Esophagus mucosa (tissue), 1 donor: ENCODE measurements at regions not wholly inside any gene's neighbourhood (a gene's known extent, or its start where the extent isn't known, plus 50 kb on each side); places are given as distances from the start of the nearest gene placed in this dataset.
"Not testable (repeated sequence)": the region's sequence is repeated elsewhere in the genome, so short reads cannot be mapped to it uniquely, and the experiment has no call there.

Experiments
- ATAC-seq: fragments of 200-7000 bp; cut with Tn5 transposase; one replicate; pipeline ENCODE4 v1.9.1; 2020
- donor health status: DM: yes; HTN: yes; CAD: no.

- no peak for ATAC-seq
These were observed 274.9 kb upstream of the DNAJC19 start for GRCh38 chr3:181264486-181264885.

DNA sequence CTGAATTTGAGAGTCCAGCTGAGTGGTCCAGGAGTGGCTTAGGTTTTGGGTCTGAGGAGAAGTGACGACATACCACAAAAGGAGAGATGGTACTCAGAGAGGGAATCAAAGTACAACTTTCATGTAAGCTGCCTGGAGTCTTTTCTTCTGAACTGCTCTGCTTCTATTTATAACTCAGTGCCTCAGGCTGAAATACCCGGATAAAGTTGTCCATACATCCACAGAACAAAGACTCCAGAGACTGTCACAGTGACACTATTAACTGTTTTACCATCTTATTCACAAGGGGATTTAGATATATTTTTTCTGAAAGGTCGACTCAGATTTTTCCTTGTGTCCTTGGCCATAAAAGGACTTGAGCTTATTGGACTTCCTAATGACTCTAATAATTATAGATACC is 264.3 kb upstream of the DNAJC19 start:
- ATAC-seq = no peak

GRCh38 chr3:181252631-181253030 is 263.1 kb upstream of the DNAJC19 start:
- no peak for ATAC-seq

DNA sequence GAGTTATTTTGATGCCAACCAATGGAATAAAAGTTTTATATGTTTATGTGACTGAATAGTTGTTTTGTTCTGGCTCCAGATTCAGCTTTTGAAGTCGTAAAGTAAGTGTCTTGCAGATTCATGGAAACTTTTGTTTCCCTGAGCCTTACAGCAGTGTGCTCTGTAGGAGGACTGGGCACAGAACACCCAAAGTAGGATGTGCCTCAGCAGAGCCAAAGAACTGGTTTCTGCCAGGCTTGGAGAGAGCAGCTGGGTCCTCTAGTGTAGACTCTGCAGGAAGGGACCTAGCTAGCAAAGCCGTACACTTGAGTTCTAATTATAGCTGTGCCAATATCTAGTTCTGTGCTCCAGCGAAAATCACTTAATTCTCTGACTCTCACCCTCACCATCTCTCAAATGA is 261.2 kb upstream of the DNAJC19 start:
- ATAC-seq = no peak

DNA sequence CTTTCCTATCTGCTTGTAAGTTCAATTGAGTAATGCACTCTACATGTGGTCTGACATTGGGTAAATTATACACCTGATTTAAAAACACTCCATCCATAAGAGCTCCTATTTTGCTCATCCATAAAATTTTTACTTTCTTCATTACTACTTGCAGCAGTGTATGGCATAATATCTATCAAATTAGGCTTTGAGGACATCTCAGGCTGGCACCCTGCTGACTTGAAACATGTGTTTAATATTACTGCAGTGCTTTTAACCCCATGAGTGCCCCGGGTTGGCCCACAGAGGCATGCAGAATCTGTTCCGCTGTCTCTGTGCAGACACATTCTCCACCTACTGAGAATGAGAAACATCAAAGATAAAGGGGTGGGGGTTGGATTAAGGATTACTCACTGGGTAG is 249.9 kb upstream of the DNAJC19 start:
- ATAC-seq = no peak

GRCh38 chr3:181230258-181230657 is 240.7 kb upstream of the DNAJC19 start:
- ATAC-seq = no peak

GRCh38 chr3:181213347-181213746 is 223.8 kb upstream of the DNAJC19 start:
- ATAC-seq = no peak

DNA sequence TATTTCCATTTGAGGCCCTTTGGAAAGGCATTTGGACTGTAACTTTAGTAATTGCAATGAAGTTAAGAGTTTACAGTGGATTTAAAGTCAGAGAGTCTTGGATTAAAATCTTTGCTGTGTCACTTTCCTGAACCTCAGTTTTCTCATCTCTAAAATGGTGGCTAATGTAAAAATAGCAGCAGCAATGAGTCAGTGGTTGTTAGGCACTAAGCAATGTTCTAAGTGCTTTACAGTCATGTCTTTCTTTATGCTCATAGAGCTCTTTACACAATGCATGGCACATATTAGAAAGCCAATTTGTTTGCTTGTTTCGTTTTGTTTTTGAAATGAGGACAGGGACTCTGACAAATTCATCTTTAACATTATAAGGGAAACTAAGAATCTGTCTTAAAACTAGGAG is 222.7 kb upstream of the DNAJC19 start:
- ATAC-seq = peak; percentile 61

DNA sequence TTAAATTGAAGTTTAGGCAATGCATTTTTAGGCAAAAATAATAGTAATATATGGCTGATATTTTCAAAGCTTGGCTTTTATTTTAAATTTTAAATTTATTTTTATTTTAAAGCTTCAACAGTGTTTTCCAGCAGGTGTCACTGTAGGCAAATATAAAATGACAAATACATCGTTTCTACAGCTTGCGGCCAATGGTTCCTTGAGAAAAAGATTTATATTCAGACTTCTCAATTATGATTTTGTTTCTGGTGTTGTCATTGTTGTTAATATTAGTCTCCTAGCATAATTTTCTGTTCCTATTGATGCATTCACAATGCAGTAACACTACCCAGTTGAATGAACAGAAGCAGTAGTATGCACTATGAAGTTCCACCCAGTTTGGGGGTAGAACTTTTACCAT is 220.7 kb upstream of the DNAJC19 start:
- no peak for ATAC-seq

DNA sequence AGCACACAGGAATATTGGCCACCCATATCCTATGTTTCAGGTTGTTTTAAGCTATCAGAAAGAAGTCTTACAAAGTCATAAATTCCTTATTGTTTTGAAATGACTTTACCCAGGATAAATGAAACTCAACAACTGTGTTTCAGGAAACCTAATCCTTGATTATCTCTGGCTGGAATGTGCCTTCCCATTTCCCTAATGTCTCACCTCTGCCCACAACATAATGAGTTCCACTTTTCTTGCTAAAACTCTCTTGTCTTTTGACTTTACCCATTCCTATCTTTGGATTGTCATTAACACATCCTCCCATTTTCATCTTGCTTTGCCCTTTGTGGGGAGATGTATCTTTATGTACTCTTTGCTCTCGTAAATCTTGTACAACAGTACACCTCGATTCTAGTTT is 200.0 kb upstream of the DNAJC19 start:
- ATAC-seq = no peak

GRCh38 chr3:181183764-181184163 is 194.2 kb upstream of the DNAJC19 start:
- ATAC-seq = no peak

DNA sequence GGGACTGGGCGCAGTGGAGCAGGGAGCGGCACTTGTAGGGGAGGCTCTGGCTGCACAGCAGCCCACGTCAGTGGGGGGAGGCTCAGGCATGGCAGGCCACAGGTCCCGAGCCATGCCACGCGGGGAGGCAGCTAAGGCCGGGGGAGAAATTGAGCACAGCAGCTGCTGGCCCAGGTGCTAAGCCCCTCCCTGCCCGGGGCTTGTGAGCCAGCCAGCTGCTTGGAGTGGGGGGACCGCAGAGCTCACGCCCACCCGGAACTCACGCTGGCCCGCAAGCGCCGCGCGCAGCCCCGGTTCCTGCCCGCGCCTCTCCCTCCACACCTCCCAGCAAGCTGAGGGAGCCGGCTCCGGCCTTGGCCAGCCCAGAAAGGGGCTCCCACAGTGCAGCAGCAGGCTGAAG is 193.5 kb upstream of the DNAJC19 start:
- ATAC-seq = not testable (repeated sequence)

GRCh38 chr3:181178991-181179390 is 189.5 kb upstream of the DNAJC19 start:
- no peak for ATAC-seq

- ATAC-seq = no peak
These were observed 187.1 kb upstream of the DNAJC19 start for GRCh38 chr3:181176601-181177000.

DNA sequence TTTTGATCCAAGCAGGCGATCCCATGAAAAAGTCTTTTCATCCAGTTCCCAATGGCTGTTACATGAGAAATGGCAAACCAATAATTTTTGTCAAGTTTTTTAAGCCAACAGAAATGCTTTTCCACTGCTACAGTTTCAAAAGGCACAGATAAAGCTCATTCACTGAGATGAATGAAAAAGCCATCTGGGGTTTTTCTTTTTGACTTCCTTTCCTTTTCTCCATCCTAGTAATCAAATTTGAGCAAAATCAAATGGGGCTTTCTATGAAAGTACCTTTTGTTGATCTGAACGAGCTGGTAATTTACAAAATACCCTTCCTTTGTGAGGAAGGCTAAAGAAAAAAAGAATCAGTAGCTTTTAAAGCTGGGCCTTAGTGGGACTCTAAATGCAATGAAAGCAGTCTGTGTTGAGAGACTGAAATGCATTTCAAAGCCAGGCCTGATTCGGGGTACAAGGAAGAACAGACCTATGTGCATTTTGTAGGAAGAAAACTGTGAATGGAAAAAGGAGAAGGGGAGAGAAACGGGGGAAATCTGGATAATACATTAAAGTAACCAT is 185.2 kb upstream of the DNAJC19 start:
- ATAC-seq = no peak

DNA sequence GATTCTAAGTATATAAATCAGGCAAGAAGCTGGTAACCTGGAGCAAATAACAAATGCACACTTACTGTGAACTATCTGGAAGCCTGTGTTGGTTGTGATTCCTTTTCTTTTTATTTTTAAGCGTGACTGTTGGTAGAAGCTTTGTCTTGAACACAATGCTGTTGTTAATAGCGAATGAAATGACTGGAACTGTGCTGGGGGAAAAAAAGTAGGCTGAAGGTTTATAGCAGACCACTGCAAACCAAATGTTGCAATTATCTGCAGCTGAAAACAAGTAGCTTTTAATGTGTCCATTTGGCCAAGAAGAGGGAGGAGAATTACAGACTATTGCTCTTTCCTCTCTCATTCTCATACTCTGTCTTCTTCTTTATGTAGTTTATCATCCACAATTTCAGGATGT is 184.5 kb upstream of the DNAJC19 start:
- no peak for ATAC-seq

DNA sequence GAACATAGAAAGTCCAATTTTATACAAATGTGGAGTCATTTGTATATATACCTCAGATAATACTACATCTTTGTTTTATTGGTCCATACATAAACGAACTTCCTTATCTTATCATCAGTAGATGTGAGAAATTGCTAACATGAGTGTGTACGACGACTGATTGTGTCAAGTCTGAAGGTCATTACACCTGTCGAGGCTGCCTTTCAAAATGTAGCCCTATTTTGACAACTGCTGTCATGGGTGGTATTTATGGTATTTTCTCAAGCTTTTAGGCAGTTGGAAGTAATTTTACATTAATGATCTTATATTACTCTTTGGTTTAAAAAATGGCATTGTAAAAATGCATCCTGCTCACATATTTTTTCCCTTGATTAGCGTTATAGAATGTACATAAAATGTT is 183.7 kb upstream of the DNAJC19 start:
- ATAC-seq = no peak

GRCh38 chr3:181134873-181135272 is 145.3 kb upstream of the DNAJC19 start:
- ATAC-seq = no peak

GRCh38 chr3:181133832-181134231 is 144.3 kb upstream of the DNAJC19 start:
- no peak for ATAC-seq

DNA sequence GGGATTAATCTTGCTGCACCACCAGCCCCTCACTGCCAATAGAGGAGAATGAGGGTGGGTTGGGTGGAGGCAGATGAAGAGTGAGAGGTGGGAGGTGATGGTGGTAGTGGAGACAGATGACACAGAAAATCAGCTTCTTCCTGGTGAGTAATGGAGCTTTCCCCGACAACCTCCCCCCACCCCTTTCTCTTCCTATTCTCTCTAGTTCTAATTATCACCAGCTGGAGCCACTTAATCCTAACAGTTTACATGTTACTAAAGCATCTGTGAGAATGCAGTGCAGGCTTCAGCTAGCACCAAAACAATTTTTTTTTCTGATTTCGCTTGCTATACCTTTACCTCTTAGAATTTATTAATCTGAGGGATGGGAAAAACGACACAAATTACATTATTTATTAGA is 116.1 kb upstream of the DNAJC19 start:
- no peak for ATAC-seq

DNA sequence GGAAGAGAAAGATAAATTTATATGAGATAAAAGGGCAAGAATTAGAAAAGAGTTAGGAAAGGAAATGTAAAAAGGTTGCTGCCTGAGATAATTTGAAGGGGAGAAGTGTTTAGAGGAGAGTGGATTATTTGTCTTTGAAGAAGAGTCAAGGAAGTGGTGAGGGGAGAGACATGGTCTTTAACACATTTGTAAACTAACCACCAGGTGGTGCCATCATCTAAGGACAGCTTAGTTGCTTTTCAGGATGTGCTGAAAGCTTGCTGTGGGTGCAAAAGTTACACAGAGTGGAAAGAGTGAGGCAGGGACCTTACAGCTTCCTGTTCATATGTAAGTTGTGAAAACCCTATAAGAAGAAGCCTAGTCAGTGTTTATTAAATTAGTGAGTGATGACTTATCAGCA is 114.1 kb upstream of the DNAJC19 start:
- no peak for ATAC-seq

GRCh38 chr3:181086011-181086410 is 96.5 kb upstream of the DNAJC19 start:
- no peak for ATAC-seq

- no peak for ATAC-seq
These were observed 92.4 kb upstream of the DNAJC19 start for GRCh38 chr3:181081930-181082329.

GRCh38 chr3:181076558-181076957 is 87.0 kb upstream of the DNAJC19 start:
- no peak for ATAC-seq

GRCh38 chr3:181075098-181075497 is 85.6 kb upstream of the DNAJC19 start:
- ATAC-seq = no peak
